Ishikawa (cell line): ENCODE measurements at regions not wholly inside any gene's neighbourhood (a gene's known extent, or its start where the extent isn't known, plus 50 kb on each side); places are given as distances from the start of the nearest gene placed in this dataset.
A peak's percentile ranks its signal among the peaks of the same experiment; 100 is the strongest.

Experiments used
- CEBPB ChIP-seq: IDR thresholded peaks from 2 replicates; pipeline ENCODE4 v1.6.1; 2012
- CREB1 ChIP-seq: IDR thresholded peaks from 2 replicates; pipeline ENCODE4 v1.6.1; 2012; ENCODE audit warnings: low read depth
- EGR1 ChIP-seq: IDR thresholded peaks from 2 replicates; pipeline ENCODE4 v1.6.1; 2012
- EP300 ChIP-seq: IDR thresholded peaks from 2 replicates; pipeline ENCODE4 v1.6.1; 2012; ENCODE audit warnings: borderline replicate concordance
- FOXM1 ChIP-seq: IDR thresholded peaks from 2 replicates; pipeline ENCODE4 v1.6.1; 2012; ENCODE audit warnings: low read depth, borderline replicate concordance
- MAX ChIP-seq: IDR thresholded peaks from 2 replicates; pipeline ENCODE4 v1.6.1; 2012
- NFIC ChIP-seq: IDR thresholded peaks from 2 replicates; pipeline ENCODE4 v1.6.1; 2012
- RAD21 ChIP-seq: IDR thresholded peaks from 2 replicates; pipeline ENCODE4 v1.6.1; 2012; ENCODE audit warnings: low read depth
- REST ChIP-seq: IDR thresholded peaks from 2 replicates; pipeline ENCODE4 v1.6.1; 2012; ENCODE audit warnings: low read depth, mild to moderate bottlenecking
- TAF1 ChIP-seq: IDR thresholded peaks from 2 replicates; pipeline ENCODE4 v1.6.1; 2012; ENCODE audit warnings: low read depth, mild to moderate bottlenecking
- TCF12 ChIP-seq: IDR thresholded peaks from 2 replicates; pipeline ENCODE4 v1.6.1; 2012; ENCODE audit warnings: low read depth
- TEAD4 ChIP-seq: IDR thresholded peaks from 2 replicates; pipeline ENCODE4 v1.6.1; 2012
- USF1 ChIP-seq: IDR thresholded peaks from 2 replicates; pipeline ENCODE4 v1.6.1; 2012
- YY1 ChIP-seq: IDR thresholded peaks from 2 replicates; pipeline ENCODE4 v1.6.1; 2012; ENCODE audit warnings: low read depth
- ZBTB7A ChIP-seq: IDR thresholded peaks from 2 replicates; pipeline ENCODE4 v1.6.1; 2012; ENCODE audit warnings: low read depth

GRCh38 chr3:71928212-71928611 lies 143.3 kb upstream of the PROK2 start:
- no peak for TF ChIP-seq ZBTB7A
- no peak for TF ChIP-seq CREB1
- no peak for TF ChIP-seq RAD21
- no peak for TF ChIP-seq FOXM1
- no peak for TF ChIP-seq USF1
- no peak for TF ChIP-seq EP300
- TF ChIP-seq MAX: no peak
- no peak for TF ChIP-seq TCF12
- no peak for TF ChIP-seq TEAD4
- TF ChIP-seq NFIC: no peak
- TF ChIP-seq REST: no peak
- TF ChIP-seq CEBPB: no peak

- TF ChIP-seq FOXM1: no peak
- TF ChIP-seq TAF1: no peak
These were observed 142.6 kb upstream of the PROK2 start for GRCh38 chr3:71927505-71928066.

GRCh38 chr3:71926616-71927015 lies 141.7 kb upstream of the PROK2 start:
- TF ChIP-seq TAF1 (no peak), FOXM1 (no peak), REST (no peak), TCF12 (no peak), USF1 (no peak), YY1 (no peak), EGR1 (no peak), TEAD4 (no peak), RAD21 (no peak)

- TF ChIP-seq YY1 (no peak), RAD21 (peak; percentile 85), TEAD4 (0 out of 2 replicates have a peak, but pooled peaks have one; percentile 26)
These were observed 141.3 kb upstream of the PROK2 start for GRCh38 chr3:71926262-71926600.

- TF ChIP-seq NFIC (no peak), CEBPB (no peak), RAD21 (no peak), YY1 (no peak), EGR1 (no peak), ZBTB7A (no peak), USF1 (no peak), MAX (no peak), FOXM1 (no peak), TAF1 (no peak), EP300 (no peak), REST (no peak), TCF12 (no peak)
These were observed 139.8 kb upstream of the PROK2 start for GRCh38 chr3:71924721-71925120.
